ENCODE measurements at regions not wholly inside any gene's neighbourhood (a gene's known extent, or its start where the extent isn't known, plus 50 kb on each side); places are given as distances from the start of the nearest gene placed in this dataset.
"Not testable (repeated sequence)": the region's sequence is repeated elsewhere in the genome, so short reads cannot be mapped to it uniquely, and the experiment has no call there.

- DNase-seq (ENCODE audit: low read depth in 2 of 2) = no peak
These were observed 146.7 kb upstream of the ID4 start for GRCh38 chr6:19690325-19691075.

DNA sequence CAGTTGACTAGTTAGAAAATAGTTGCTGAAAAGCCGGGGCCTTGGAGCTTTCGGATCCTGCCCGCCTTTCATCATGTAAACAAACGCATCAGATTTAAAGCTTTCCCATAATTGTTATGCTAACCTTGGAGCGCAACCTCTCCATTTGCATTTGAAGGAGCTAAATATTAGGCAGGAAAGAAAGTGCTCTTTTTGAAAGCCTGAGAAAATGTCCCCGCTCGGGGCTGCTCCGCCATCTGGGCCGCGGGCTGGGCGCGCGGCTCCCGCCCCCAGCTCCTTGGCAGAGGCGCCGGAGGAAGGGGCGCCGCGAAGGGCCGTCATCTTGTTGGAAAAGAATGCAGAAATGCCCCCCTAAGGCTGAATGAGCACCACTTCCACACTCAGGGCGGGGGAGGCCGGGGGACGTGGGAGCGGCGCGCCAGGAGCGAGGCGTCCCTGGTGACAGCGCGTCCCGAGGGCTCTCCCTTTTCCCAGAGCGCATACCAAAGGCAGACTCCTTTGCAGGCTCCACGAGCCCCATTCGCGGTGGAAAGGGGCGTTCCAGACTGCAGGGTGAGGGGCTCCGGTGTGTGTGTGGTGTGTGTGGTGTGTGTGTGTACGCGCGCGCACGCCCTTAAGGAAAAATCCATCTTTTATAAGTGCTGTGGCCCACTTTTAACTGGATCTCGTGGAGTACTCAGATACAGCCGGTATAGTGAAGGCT is 145.6 kb upstream of the ID4 start:
- no peak for DNase-seq (ENCODE audit: low read depth in 2 of 2)

DNA sequence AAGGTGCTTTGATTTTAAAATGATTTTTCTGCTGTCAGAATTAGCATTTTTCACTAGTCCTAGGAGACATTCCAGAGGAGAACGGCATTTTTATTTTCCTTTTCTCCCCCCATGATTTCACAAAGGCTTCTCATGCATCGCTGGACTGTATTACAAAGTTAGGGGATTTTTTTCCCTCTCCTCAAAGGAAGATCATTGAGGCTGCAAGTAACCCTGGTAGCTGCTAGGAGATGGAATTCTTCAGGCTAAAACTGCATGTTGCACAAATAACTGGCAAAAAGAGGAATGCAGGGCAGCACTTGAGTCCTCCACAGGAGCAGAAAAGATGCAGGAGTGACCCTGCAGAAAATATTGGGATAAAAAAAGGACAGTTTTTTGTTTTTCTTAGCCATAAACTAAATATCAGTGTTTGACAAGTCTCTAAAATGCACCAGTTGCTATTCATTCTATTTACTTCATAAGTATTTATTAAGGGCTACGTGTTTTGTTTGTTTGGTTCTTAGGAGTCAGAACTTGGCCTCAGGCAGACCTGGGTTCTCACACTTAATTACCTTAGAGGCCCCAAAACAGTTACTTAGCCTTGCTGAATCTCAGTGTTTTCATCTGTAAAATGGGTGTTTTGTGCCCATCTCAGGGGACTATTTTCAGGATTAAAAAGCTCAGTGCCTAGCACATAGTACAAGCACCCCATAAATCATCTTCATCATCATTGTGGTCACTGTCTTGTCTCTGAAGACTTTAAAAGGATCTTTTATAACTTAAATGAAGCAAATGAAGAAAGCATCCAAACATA is 144.5 kb upstream of the ID4 start:
- DNase-seq (ENCODE audit: low read depth in 2 of 2) = no peak

DNA sequence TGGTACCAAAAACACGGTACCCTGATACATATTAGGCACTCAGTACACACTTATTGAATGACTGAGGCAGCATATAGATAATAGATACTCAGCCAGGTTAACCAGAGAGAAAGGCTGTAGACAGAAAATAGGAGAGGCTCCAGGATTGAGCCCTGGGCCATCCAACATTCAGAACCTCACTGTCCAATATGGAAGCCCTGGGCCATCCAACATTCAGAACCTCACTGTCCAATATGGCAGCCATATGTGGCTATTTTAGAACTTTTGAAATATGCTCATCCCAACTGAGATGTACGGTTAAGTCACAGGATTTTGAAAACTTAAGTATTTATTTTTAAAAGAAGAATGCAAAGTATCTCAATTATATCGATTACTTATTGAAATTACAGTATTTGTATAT is 142.5 kb upstream of the ID4 start:
- DNase-seq (ENCODE audit: low read depth in 2 of 2) = no peak

DNA sequence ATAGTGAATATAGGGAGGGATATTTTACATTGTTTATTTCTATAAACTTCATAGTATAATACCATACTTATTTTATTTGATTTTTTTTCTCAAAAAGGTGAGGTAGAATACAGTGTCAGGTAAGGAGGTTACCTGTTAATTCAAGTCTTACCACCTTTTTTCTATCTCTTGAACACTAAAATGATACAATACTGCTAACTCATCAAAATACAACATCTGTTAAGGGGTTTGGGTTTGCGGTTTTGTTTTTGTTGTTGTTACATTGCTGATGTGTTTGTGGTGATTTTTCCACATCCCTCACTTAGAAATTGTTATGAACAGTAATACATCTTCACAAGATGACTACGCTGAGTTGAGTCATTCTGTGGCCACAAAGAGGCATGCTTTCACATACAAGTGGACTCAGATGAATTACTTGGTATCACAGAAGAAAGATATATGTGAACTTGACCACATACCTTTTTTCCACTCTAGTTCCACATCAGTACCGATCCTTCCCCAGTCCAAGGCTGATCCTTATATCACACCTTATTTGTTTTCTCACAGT is 139.4 kb upstream of the ID4 start:
- no peak for DNase-seq (ENCODE audit: low read depth in 2 of 2)

DNA sequence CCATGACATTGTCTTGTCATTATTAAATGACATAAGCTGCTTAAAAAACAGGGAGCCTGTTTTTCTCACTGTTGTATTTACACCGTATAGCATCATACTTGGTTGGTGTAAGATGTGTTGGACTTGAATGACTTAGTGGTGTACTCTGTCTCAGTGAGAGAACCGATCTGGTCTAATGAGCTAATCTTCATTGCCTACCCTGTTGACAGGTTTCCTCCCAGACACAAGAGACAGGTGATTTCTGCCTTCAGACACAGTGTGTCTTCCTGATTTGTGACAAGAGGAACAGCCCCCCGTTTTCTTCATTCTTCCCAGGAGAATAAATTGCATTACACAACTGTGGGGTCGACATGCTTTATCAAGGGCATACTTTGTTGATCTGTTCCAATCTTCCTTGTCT is 137.2 kb upstream of the ID4 start:
- no peak for DNase-seq (ENCODE audit: low read depth in 2 of 2)

GRCh38 chr6:19705606-19706005 is 131.6 kb upstream of the ID4 start:
- DNase-seq (ENCODE audit: low read depth in 2 of 2) = no peak

- no peak for DNase-seq (ENCODE audit: low read depth in 2 of 2)
These were observed 125.0 kb upstream of the ID4 start for GRCh38 chr6:19712012-19712688.

DNA sequence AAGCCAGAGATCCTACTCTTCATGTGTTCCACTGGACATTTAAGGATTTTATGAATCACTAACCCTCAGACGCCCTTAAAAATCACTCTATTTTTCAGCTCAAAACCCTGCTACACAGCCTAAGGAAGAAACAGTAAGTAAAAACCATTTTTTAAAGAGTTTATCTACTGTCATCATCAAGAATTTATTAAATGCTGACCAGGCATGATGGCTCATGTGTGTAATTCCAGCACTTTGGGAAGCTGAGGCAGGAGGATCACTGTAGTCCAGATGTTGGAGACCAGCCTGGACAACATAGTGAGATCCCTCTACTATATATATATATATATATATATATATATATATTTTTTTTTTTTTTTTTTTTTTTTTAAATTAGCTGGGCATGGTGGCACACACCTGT is 124.2 kb upstream of the ID4 start:
- DNase-seq (ENCODE audit: low read depth in 2 of 2) = no peak

DNA sequence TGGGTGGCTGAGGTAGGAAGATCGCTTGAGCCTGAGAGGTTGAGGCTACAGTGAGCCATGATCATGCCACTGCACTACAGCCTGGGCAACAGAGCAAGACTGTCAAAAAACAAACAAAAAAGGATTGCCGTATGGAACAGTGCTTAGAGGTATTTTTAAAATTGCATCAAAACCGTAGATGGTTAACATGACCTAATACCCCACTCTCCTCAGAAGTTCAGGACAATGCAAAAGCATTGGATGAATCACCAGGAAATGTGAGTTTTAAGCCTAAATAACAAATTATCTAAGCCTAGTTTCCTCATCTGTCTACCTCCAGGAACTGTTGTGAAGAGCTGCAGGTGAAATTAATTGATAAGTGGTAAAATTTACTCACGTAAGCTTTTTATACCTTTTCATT is 123.8 kb upstream of the ID4 start:
- DNase-seq (ENCODE audit: low read depth in 2 of 2) = no peak

DNA sequence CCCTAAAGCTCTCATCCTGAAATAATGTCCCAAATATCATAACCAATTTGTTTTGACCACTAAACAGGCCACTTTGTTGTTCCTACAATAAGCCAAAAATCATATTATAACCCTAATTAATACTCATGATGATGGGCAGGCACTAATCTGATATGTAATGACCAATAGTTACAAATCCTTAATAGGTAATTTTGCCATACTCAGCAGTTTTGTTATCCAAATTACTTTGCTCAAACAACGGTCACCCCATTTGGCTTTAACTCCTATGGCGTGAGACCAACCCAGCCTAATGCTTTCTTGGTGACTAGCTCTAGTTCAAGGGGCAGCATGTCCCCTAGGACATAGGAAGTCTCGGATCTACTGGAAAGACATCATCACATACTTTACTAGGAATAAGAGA is 123.2 kb upstream of the ID4 start:
- no peak for DNase-seq (ENCODE audit: low read depth in 2 of 2)

DNA sequence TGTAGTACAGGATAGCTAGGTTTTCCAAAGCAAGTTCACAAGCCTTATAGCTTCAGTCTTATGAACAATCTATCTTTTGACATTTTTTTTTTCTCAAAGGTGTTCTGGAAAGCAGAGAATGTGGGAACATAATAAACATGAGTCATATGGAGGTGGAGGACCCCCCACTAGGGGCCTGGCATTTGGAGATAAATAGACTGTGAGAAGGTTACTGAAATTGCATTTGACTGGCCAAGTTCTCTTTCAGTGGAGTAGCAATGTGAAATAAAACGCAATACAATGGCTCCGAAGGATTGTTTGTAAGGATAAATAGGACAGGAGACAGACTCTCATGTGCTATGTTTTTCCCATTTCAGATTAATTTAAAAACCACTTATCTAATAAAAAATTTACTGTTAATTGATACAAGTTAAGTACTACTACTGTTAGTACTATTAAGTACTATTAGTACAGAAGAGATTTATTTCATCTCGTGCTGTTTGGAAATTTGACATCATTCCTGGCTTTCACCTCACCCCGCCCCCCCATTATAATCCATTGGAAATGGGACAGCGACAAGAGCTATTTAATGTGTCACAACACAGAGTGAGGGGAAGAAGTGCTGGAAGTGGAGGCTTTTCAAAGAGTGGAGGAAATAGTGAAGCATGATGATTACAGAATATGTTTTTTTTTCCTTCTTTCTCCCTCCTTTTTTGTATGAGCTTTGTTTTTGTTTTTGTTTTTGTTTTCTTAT is 122.6 kb upstream of the ID4 start:
- no peak for DNase-seq (ENCODE audit: low read depth in 2 of 2)

DNA sequence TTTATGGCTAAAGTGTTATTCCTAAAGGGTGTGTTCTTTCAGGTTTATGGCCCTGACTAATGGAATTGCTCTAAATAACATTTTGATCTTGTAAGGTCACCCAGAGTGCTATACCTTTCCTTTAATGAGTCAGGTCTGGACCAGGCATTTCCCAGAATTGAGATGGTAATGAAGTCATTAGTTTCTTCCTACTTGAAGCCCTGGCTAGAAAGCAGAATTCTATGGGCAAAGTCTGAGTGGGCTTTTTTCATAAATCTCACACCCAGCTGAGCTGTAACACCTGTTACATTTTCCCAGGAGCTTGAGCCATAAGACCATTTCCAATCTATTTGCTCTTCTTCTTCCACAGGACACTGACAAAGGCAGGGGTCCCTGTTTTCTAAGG is 122.0 kb upstream of the ID4 start:
- DNase-seq (ENCODE audit: low read depth in 2 of 2) = no peak

GRCh38 chr6:19719691-19720128 is 117.5 kb upstream of the ID4 start:
- no peak for DNase-seq (ENCODE audit: low read depth in 2 of 2)

DNA sequence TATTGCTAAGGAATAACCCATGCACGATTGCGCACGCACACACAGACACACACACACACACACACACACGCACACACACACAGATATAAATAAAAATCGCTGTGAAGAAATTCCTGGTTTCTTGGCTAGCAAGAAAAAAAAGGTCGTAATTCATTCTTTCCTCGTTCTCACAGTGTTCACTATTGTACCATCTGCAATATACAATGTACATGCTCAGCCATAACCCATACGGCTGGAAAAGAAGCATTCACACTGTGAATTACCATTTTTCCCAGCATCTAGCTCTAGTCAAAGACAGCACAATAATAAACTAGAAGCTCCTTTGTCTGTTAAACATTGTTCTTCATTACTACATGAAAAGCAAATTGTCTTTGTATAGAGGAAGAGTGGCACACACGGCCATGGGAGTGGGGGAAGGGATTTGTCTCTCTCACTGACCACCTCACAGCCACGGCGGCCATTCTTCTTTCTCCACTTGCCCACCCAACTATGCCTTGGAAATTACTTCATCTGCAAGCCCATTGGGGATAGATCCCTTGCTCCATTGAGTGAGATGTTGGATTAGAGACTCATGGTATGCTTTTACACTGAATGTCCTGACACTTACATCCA is 115.3 kb upstream of the ID4 start:
- DNase-seq (ENCODE audit: low read depth in 2 of 2) = no peak

DNA sequence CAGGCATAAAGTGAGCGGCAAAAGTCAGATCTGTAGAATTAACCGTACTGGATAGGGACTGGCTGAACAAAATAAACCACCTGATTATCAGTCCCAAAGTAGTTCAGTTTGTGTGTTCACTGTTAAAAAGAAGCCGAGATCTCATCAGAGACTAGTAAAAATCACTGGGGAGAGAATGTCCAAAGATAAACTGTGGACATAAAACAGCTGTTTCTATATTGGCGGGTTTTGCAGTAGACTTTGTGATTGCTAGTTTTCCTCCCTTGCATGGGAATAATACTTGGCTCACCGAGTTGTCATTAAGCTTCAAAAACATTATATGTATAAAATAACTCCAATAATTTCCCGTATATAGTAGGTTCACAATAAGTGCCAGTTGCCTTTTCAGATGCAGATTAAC is 114.2 kb upstream of the ID4 start:
- DNase-seq (ENCODE audit: low read depth in 2 of 2) = no peak

DNA sequence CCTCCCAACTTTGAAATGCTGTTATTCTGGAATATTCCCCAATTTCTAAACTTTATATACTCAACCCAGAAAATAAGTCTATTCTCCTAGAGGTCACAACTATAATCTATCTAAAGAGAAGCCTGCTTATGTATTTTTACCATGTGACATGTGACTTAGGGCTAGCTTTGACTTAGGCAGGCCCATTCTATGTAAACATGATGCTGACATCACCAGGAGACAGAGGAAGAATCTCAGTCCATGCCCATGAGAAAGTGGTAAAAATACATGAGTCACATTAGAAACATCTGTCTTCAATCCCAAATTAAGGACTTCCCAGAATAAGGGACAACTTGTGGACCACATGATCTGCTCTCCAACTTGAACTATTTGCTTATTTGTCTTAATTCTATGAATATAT is 113.6 kb upstream of the ID4 start:
- no peak for DNase-seq (ENCODE audit: low read depth in 2 of 2)

DNA sequence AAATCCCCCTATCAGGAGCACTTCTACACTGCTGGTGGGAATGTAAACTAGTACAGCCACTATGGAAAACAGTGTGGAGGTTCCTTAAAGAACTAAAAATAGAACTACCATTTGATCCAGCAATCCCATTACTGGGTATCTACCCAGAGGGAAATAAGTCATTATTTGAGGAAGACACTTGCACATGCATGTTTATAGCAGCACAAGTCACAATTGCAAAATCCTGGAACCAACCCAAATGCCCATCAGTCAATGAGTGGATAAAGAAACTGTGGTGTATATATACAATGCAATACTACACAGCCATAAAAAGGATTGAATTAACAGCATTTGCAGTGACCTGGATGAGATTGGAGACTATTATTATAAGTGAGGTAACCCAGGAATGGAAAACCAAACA is 111.7 kb upstream of the ID4 start:
- not testable (repeated sequence) for DNase-seq (ENCODE audit: low read depth in 2 of 2)

- DNase-seq (ENCODE audit: low read depth in 2 of 2) = no peak
These were observed 105.9 kb upstream of the ID4 start for GRCh38 chr6:19731282-19731681.

DNA sequence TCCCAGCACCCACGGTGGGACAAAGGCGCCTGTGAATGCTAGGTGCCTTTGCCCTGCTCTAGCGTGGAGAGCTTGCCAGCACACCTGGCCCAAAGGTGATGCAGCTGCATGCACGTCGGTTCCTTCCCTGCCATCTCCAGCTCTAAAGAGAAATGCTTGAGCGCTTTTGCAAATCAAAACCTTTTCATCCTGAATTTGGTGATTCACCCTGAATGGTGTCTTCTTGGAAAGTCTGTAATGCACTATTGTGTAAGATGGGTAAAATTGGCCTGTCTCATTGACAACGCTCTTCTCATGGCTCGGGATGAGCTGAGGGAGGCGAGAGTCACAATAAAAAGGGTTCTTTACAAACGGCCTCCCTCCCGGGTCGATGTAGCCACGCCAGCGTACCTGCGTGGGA is 103.1 kb upstream of the ID4 start:
- no peak for DNase-seq (ENCODE audit: low read depth in 2 of 2)

DNA sequence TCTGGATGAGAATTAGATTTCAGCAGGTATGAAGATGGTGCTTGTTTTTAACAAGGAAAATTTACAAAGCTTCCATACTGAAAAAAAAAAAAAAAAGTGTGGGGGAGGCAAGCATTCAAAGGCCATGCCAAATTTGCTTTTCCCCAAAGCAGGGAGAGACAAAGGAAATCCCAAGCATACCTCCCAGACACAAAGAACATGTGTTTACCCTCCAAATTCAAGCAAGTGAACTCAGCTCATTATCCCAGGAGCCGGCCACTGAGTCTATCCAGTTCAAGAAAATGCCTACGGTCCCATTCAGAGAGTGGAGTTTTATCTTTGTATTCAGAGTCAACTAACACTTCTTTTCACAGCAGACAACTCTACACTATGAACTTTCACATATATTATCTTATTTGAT is 102.7 kb upstream of the ID4 start:
- DNase-seq (ENCODE audit: low read depth in 2 of 2) = no peak

Data from stimulated activated CD4-positive, alpha-beta T cell treated with anti-CD3 and anti-CD28 coated beads, Interleukin-1b, Interleukin-23, amount 100 ng/mL, for 4 hours (primary cell).